Heart right ventricle (tissue), 16 donors: ENCODE measurements at regions not wholly inside any gene's neighbourhood (a gene's known extent, or its start where the extent isn't known, plus 50 kb on each side); places are given as distances from the start of the nearest gene placed in this dataset.

Source experiments
- ATAC-seq, 8 donors: fragments of 200-7000 bp; cut with Tn5 transposase; one replicate each; pipeline ENCODE4 v1.9.1; 2020; ENCODE audit warnings: mild to moderate bottlenecking in 8 of 8, moderate library complexity in 8 of 8, moderate number of reproducible peaks in 1 of 8
- DNase-seq, 2 donors: peaks; one replicate each; pipeline ENCODE4 v3.0.0-alpha.2; 2020
- H3K27ac ChIP-seq, 10 donors: fragments of 200-600 bp; sonication (generic) in 2 of 10; one replicate each; pipeline versions ENCODE4 v1.5.0 to v1.8.0; 2020 to 2022; ENCODE audit warnings: mild to moderate bottlenecking in 3 of 10
- H3K27me3 ChIP-seq, 7 donors: fragments of 200-600 bp; one replicate each; pipeline ENCODE4 v1.8.0; 2021 to 2022; ENCODE audit warnings: mild to moderate bottlenecking in 2 of 7
- H3K36me3 ChIP-seq, 9 donors: fragments of 200-600 bp; sonication (generic) in 1 of 9; one replicate each; pipeline versions ENCODE4 v1.5.0 to v1.8.0; 2020 to 2022; ENCODE audit warnings: mild to moderate bottlenecking in 2 of 9
- H3K4me1 ChIP-seq, 9 donors: fragments of 200-600 bp; sonication (generic) in 1 of 9; one replicate each; pipeline versions ENCODE4 v1.5.0 to v1.8.0; 2020 to 2022; ENCODE audit warnings: mild to moderate bottlenecking in 4 of 9
- H3K4me3 ChIP-seq, 10 donors: fragments of 200-600 bp; sonication (generic) in 2 of 10; one replicate each; pipeline versions ENCODE4 v1.5.0 to v1.8.0; 2020 to 2022; ENCODE audit warnings: mild to moderate bottlenecking in 7 of 10, moderate library complexity in 2 of 10
- H3K9me3 ChIP-seq, 11 donors: fragments of 200-600 bp in 10 of 11; sonication (generic) in 2 of 11; one replicate each; pipeline versions ENCODE4 v1.5.0 to v1.8.0; 2013 to 2022; ENCODE audit warnings: mild to moderate bottlenecking in 2 of 11, control low read depth in 1 of 11, moderate library complexity in 1 of 11
- WGBS, 2 donors: extraction: QIAGEN DNeasy Blood & Tissue Kit; methylation state at CpG; one replicate each; pipeline ENCODE4 v1.1.7; 2013; ENCODE audit warnings: inconsistent platforms in 1 of 2; 5-methylcytosine and 5-hydroxymethylcytosine counted together
- intact Hi-C, 10 donors: fragments of 100-400 bp; cut with DNase I; formaldehyde crosslinking; loops; one replicate each; pipeline versions ENCODE4 v1.11.1 to v1.14.2; 2022
- TF ChIP-seq, protein P1 (sequence below), 9 donors: fragments of 200-600 bp; sonication (generic) in 2 of 9; IDR thresholded peaks; one replicate each; pipeline versions ENCODE4 v1.5.0 to v1.8.0; 2021 to 2022; ENCODE audit warnings: antibody characterized with exemption in 9 of 9, mild to moderate bottlenecking in 5 of 9, moderate library complexity in 1 of 9
- donor health status: Arrhythmogenic right ventricular cardiomyopathy.
- donor health status: ischemic (EF 13 %, LVEDD 7.1; RV severe dilation, severe dysfunction).
- donor health status: healthy with polysubstance abuse.
- donor health status: DM: no; HTN: yes; CAD: no.
- donor health status: DM: no; HTN: no; CAD: no.
- donor health status: ischemic (EF 25% LVEDD 6.9; RV normal size, moderate dysfunction).
- donor health status: ischemic (EF 25% LVEDD 5.7; RV mildly dilated, moderate dysfunction).
- donor health status: healthy.
- donor health status: DM: yes; HTN: yes; CAD: no.
- donor health status: Ischemic cardiomyopathy.
- donor health status: ischemic (EF 35%, LVEDD 5.7; RV mildly dilated, moderate dysfunction).
- donor health status: nonischemic (EF 11% LVEDD 7.7; RV severe dilation, severe dysfunction).
- donor health status: DM: yes; HTN: yes; CAD: no.
- donor health status: PGD.
- donor health status: ischemic (EF 29% LVEDD 5.4; RV normal size, mild dysfunction).
- donor health status: nonischemic (EF 23%, LVEDD 6.1; RV moderate dilation, normal function).

DNA sequence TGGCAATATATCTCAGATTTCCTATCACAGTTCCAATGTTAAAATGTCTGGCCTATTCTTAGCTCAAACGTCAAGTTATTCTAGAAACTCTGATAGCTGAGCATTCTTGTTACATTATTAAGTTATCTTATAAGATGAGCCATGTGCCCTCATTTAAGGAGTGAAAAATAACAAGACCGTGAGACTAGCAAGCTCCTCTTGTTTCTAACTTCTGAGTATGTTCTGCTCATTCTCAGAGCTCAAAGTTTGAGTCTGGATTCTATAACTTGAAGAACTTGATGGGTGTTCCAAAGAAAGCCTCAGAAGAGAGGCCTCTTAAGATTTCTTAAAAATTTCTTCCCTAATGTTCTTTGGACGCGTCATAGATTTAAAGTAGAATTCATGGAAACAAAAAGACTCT lies 215.2 kb downstream of the HTR7 start:
- H3K4me1 ChIP-seq = peaks cover 3 to 21% (median 12%) of the 10 kb centered on the region in 9 donors
- intact Hi-C loops = no loop called here
- WGBS, 2 donors = 34 to 38% methylated on average over 4 of the region's 4 CpGs
- H3K27me3 ChIP-seq = no peaks in the 10 kb centered on the region
- ATAC-seq (no peak), DNase-seq (no peak)
- peaks cover 0 to 6% (median 0%) of the 10 kb centered on the region in 11 donors for H3K9me3 ChIP-seq
- H3K36me3 ChIP-seq = no peaks in the 10 kb centered on the region
- H3K27ac ChIP-seq = no peak overlapping the region
- H3K4me3 ChIP-seq = no peak overlapping the region
- TF ChIP-seq, protein P1, sequence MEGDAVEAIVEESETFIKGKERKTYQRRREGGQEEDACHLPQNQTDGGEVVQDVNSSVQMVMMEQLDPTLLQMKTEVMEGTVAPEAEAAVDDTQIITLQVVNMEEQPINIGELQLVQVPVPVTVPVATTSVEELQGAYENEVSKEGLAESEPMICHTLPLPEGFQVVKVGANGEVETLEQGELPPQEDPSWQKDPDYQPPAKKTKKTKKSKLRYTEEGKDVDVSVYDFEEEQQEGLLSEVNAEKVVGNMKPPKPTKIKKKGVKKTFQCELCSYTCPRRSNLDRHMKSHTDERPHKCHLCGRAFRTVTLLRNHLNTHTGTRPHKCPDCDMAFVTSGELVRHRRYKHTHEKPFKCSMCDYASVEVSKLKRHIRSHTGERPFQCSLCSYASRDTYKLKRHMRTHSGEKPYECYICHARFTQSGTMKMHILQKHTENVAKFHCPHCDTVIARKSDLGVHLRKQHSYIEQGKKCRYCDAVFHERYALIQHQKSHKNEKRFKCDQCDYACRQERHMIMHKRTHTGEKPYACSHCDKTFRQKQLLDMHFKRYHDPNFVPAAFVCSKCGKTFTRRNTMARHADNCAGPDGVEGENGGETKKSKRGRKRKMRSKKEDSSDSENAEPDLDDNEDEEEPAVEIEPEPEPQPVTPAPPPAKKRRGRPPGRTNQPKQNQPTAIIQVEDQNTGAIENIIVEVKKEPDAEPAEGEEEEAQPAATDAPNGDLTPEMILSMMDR (IDR thresholded peaks at IDR 0.05) = no peak

DNA sequence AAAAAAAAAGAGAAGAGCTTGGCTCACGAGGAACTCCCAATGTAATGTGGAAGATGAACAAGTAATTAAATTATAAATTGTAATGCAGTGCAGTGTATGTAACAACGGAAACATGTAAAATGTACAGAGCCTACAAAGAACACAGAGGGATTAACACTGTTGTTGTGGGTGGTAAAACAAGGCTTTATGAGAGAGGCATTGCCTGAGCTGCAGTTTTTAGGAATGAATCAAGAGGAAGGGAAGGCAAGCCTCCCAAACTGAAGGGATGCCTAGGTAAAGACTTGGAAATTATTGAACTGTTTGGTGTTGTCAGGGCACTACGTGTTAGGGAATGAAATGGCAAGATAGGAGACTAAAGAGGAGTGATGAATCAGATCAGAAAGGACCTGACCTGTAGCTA lies 213.7 kb downstream of the HTR7 start:
- Histone ChIP-seq H3K4me1 (peaks cover 3 to 21% (median 12%) of the 10 kb centered on the region in 9 donors), H3K27me3 (no peaks in the 10 kb centered on the region), H3K9me3 (peaks cover 0 to 19% (median 0%) of the 10 kb centered on the region in 11 donors), H3K27ac (no peak overlapping the region), H3K36me3 (no peaks in the 10 kb centered on the region), H3K4me3 (no peak overlapping the region)
- WGBS, 2 donors = 66 to 71% methylated on average over 3 of the region's 3 CpGs
- no peak for ATAC-seq
- no peak for DNase-seq
- intact Hi-C loops = no loop called here
- TF ChIP-seq, protein P1 (IDR thresholded peaks at IDR 0.05) = no peak

DNA sequence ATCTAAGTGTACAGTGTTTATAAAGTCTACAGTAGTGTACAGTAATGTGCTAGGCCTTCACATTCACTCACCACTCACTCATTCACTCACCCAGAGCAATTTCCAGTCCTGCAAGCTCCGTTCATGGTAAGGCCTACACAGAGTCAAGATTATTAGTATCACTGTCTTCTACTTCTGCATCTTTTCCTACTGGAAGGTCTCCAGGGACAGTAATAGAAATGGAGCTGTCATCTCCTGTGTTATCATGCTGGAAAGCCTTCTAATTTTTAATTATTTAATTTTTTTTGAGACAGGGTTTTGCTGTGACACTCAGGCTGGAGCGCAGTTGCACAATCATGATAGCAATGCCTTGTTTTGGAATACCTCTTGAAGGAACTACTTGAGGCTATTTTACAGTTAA lies 207.0 kb downstream of the HTR7 start:
- Histone ChIP-seq H3K27ac (no peak overlapping the region), H3K36me3 (no peaks in the 10 kb centered on the region), H3K4me3 (no peak overlapping the region), H3K4me1 (peaks cover 0 to 5% (median 0%) of the 10 kb centered on the region in 9 donors), H3K9me3 (peaks cover 0 to 19% (median 0%) of the 10 kb centered on the region in 11 donors), H3K27me3 (no peaks in the 10 kb centered on the region)
- WGBS, 2 donors = 31 to 49% methylated on average over 2 of the region's 2 CpGs
- no peak for DNase-seq
- TF ChIP-seq, protein P1 (IDR thresholded peaks at IDR 0.05) = no peak
- intact Hi-C loops = no loop called here
- ATAC-seq = peak in 1 of 8 donors; percentile 19

DNA sequence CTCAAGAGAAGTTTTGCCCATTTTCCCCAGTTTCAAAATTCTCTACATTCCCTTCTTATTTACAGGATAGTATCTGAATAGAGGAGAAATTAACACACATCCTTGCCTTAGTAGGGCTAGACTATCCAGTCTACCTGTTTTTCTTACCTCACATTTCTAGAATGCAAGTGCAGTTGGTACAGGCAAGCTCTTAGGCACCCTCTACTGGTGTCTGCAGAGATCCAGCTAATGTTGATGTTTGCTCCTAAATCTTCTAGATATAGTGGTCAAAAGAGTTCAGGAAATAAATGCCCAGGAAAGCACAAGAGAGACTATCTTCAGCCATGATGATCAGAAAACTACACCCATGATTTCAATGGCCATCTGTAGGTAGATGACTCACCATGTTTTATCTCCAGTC lies 205.3 kb downstream of the HTR7 start:
- no peak for DNase-seq
- Histone ChIP-seq H3K4me1 (peaks cover 0 to 5% (median 0%) of the 10 kb centered on the region in 9 donors), H3K9me3 (peaks cover 0 to 13% (median 0%) of the 10 kb centered on the region in 11 donors), H3K27ac (no peak overlapping the region), H3K27me3 (no peaks in the 10 kb centered on the region), H3K36me3 (no peaks in the 10 kb centered on the region), H3K4me3 (no peak overlapping the region)
- ATAC-seq = no peak
- intact Hi-C loops = no loop called here
- TF ChIP-seq, protein P1 (IDR thresholded peaks at IDR 0.05) = peak in 4 of 9 donors; percentile 14 to 36 (median 34)
